Activated T-helper 1 cell treated with anti-CD3 and anti-CD28 coated beads, Interleukin-12 subunit alpha, Interleukin-12 subunit beta, Interleukin-2, Interleukin-4 antibody, amounts not matched to agents 30 ng/mL and 10 ng/mL and 1 ng/mL, durations not matched to agents 14 hours and 24 hours and 36 hours (primary cell): ENCODE measurements at regions not wholly inside any gene's neighbourhood (a gene's known extent, or its start where the extent isn't known, plus 50 kb on each side); places are given as distances from the start of the nearest gene placed in this dataset.
"Not testable (repeated sequence)": the region's sequence is repeated elsewhere in the genome, so short reads cannot be mapped to it uniquely, and the experiment has no call there.

Experiments
- DNase-seq: peaks from one replicate; pipeline ENCODE4 v3.0.0; 2021; ENCODE audit warnings: low spot score
- H3K27ac Mint-ChIP-seq: one replicate; pipeline ENCODE4 v1.8.0; 2021; ENCODE audit warnings: mild to moderate bottlenecking, mixed read lengths
- H3K27me3 Mint-ChIP-seq: one replicate; pipeline ENCODE4 v1.8.0; 2022; ENCODE audit warnings: mild to moderate bottlenecking, moderate library complexity, mixed read lengths; ENCODE audit not compliant: insufficient read depth
- H3K36me3 Mint-ChIP-seq: one replicate; pipeline ENCODE4 v1.8.0; 2021; ENCODE audit warnings: low read depth, mixed read lengths
- H3K4me1 Mint-ChIP-seq: one replicate; pipeline ENCODE4 v1.8.0; 2021; ENCODE audit warnings: low read depth, mixed read lengths
- H3K4me3 Mint-ChIP-seq: one replicate; pipeline ENCODE4 v1.8.0; 2021; ENCODE audit warnings: mild to moderate bottlenecking, moderate library complexity, mixed read lengths
- H3K9me3 Mint-ChIP-seq: one replicate; pipeline ENCODE4 v1.8.0; 2021; ENCODE audit warnings: mixed read lengths
- intact Hi-C: fragments of 100-400 bp; cut with micrococcal nuclease; formaldehyde crosslinking; loops from one replicate; pipeline ENCODE4 v1.15.1; 2024

DNA sequence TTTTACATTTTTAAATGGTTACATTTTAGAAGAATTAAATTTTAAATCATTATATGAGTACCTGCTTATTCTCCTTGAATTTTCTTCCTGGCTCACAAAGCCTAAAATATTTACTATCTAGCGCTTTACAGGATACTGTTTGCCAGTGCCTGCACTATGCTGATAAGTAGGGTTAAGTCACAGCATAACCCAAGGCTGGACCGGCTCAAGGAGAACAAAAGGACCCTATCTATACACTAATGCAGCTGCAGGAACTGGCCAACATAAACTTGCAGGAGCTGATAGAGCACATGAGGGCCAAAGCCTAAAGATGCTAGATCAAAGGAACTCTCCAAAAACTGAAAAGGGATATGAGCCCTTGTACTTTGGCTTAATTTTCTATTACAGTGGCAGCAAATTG is 1086.9 kb upstream of the TMPRSS15 start:
- H3K36me3 Mint-ChIP-seq: no peaks in the 10 kb centered on the region
- no peak for DNase-seq
- no peaks in the 10 kb centered on the region for H3K27me3 Mint-ChIP-seq
- no peak overlapping the region for H3K4me3 Mint-ChIP-seq
- no peaks in the 10 kb centered on the region for H3K4me1 Mint-ChIP-seq
- H3K27ac Mint-ChIP-seq: no peak overlapping the region
- intact Hi-C loops: no loop called here
- H3K9me3 Mint-ChIP-seq: peaks cover 14% of the 10 kb centered on the region

DNA sequence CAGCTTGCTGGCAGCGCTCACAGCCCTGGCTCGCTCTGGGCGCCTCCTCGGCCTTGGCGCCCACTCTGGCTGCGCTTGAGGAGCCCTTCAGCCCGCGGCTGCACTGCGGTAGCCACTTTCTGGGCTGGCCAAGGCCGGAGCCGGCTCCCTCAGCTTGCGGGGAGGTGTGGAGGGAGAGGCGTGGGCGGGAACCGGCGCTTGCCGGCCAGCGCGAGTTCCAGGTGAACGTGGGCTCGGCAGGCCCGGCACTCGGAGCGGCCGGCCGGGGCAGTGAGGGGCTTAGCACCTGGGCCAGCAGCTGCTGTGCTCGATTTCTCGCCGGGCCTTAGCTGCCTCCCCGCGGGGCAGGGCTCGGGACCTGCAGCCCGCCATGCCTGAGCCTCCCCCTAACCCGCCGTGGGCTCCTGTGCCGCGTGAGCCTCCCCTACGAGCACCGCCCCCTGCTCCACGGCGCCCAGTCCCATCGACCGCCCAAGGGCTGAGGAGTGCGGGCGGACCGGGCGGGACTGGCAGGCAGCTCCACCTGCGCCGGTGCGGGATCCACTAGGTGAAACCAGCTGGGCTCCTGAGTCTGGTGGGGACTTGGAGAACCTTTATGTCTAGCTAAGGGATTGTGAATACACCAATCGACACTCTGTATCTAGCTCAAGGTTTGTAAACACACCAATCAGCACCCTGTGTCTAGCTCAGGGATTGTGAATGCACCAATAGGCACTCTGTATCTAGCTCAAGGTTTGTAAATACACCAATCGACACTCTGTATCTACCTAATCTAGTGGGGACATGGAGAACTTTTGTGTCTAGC is 1090.1 kb upstream of the TMPRSS15 start:
- H3K27me3 Mint-ChIP-seq, H3K36me3 Mint-ChIP-seq, H3K9me3 Mint-ChIP-seq, H3K4me3 Mint-ChIP-seq, DNase-seq, intact Hi-C loops, H3K27ac Mint-ChIP-seq, H3K4me1 Mint-ChIP-seq: not testable (repeated sequence)

DNA sequence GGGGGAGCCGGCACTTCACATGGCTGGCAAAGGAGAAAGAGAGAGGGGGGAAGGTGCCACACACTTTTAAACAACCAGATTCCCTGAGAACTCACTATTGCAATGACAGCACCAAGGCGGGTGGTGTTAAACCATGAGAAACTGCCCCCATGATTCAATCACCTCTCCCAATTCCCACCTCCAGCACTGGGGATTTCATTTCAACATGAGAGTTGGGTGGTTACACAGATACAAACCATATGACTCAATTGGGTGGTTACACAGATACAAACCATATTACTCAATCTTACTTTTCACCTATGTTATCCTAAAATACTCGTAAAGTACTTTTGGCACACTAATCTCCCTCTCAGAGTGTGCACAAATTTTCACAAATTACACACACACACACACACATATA is 1097.5 kb upstream of the TMPRSS15 start:
- intact Hi-C loops: no loop called here
- Mint-ChIP-seq H3K27me3 (no peaks in the 10 kb centered on the region), H3K36me3 (no peaks in the 10 kb centered on the region), H3K27ac (no peak overlapping the region), H3K9me3 (peaks cover 15% of the 10 kb centered on the region), H3K4me1 (no peaks in the 10 kb centered on the region), H3K4me3 (no peak overlapping the region)
- DNase-seq: no peak

DNA sequence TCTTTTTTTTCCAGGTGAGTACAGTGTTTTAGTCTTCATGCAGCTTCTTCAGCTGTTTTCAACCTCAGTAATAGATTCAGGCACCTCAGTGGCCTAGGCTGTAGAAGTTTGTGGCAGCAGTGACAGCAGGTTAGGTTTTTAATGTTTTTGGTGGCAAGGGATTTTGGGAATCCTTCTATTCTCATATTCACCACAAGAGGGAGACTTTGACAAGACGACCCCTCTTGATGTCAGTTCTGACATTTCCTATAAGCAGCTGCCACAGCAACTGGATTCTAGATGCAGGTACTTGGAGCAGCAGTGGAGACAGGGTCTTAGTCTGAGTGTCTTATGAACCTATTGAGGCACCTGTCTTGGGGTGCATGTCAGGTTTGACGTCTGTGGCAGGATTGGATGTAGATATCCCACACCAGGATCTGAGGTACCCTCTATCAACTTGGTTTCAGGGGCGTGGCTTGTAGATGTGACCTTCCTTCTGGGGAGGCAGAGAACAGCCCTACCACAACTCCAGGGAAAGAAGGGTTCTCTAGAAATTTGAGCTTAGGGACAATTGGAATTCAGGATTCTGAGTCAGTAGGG is 1104.2 kb upstream of the TMPRSS15 start:
- Mint-ChIP-seq H3K4me3 (no peak overlapping the region), H3K9me3 (peaks cover 26% of the 10 kb centered on the region), H3K4me1 (no peaks in the 10 kb centered on the region), H3K36me3 (no peaks in the 10 kb centered on the region), H3K27me3 (no peaks in the 10 kb centered on the region), H3K27ac (no peak overlapping the region)
- no peak for DNase-seq
- intact Hi-C loops: no loop called here

DNA sequence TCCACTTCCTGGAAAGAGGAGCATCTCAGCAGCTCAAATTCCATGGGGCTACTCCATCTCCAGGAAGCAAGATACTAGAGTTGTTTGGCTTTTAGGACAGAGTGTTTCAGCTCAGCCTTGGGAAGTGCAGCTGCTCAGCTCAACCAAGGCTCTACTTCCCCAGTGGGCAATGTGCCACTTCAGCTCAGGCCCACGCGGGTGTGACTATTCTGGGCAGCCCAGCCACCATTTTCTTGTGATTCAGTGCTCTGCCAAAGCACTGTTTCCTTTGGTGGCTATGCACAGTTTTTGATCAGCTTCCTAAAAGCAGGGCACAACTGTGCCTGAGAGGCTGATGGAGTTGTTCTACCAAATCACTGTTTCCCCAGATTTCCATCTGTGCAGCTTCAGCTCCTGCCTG is 1104.9 kb upstream of the TMPRSS15 start:
- H3K4me3 Mint-ChIP-seq: no peak overlapping the region
- H3K27ac Mint-ChIP-seq: no peak overlapping the region
- H3K4me1 Mint-ChIP-seq: no peaks in the 10 kb centered on the region
- no peak for DNase-seq
- intact Hi-C loops: no loop called here
- no peaks in the 10 kb centered on the region for H3K27me3 Mint-ChIP-seq
- H3K9me3 Mint-ChIP-seq: peaks cover 25% of the 10 kb centered on the region
- H3K36me3 Mint-ChIP-seq: no peaks in the 10 kb centered on the region

DNA sequence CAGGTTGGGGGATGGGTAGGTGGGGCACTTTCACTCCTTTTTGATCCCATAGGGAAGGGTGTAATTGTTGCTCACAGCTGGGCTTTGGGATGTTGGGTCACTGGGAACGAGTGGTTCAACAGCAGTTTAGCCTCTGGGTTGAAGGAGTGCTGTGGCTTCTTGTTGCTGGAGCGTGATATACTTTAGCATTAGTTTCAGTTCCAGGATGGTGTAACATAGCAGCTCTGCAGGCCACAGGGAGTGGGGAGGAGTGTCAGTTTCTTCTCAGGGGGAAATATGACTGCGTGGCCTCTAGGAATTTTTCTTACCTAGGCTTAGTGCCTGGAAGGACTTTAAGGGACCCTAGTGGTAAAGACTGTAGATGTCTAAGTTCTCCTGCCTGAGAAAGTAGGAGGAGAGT is 1105.3 kb upstream of the TMPRSS15 start:
- intact Hi-C loops: no loop called here
- Mint-ChIP-seq H3K27me3 (no peaks in the 10 kb centered on the region), H3K4me3 (no peak overlapping the region), H3K27ac (no peak overlapping the region), H3K4me1 (no peaks in the 10 kb centered on the region), H3K9me3 (peaks cover 25% of the 10 kb centered on the region), H3K36me3 (no peaks in the 10 kb centered on the region)
- DNase-seq: no peak

DNA sequence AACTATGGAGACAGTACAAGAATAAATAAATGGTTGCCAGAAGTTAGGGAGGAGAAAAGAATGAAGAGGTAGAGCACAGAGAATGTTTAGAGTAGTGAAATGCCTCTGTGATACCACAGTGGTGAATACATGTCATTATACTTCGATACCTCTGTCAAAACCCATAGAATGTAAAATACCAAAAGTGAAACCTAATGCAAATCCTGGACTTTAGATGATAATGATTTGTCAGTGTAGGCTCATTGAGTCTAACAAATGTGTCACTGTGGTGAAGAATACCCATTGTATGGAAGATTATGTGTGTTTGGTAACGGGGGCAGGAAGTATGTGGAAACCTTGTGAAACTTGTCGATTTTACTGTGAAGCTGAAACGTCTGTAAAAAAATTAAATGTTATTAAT is 1106.5 kb upstream of the TMPRSS15 start:
- Mint-ChIP-seq H3K4me3 (no peak overlapping the region), H3K27me3 (no peaks in the 10 kb centered on the region), H3K9me3 (peaks cover 25% of the 10 kb centered on the region), H3K36me3 (no peaks in the 10 kb centered on the region), H3K4me1 (no peaks in the 10 kb centered on the region), H3K27ac (no peak overlapping the region)
- DNase-seq: no peak
- intact Hi-C loops: no loop called here

DNA sequence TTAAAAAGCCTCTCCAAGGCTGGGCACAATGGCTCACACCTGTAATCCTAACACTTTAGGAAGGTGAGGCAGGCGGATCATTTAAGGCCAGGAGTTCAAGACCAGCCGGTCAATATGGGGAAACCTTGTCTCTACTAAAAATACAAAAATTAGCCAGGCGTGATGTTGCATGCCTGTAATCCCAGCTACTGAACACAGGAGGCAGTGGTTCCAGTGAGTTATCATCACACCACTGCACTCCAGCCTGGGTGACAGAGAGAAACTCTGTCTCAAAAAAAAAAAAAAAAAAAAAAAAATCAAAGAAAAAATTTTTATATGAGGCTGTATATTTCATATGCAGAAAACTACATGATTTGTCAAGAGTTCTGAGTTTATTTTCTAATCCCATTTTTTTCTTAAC is 1107.1 kb upstream of the TMPRSS15 start:
- H3K27ac Mint-ChIP-seq: no peak overlapping the region
- H3K4me1 Mint-ChIP-seq: no peaks in the 10 kb centered on the region

DNA sequence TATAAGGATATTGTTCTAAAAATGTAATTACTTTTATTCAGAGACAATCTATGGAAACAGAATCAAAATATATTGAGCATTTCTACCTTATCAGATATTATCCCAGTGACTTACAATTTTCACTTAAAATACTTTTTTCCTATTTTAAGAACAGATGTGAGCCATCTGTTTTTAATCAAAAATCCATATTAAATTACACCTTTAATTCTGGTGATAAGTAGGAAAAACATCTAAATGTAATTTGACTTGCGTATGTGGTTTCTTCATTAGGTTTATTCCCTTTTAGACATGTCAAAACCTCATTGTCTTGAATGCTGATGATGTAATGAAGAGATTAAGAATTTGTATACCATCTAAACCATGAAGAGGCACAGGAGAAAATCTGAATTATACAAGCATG is 1118.8 kb upstream of the TMPRSS15 start:
- no peak for DNase-seq
- Mint-ChIP-seq H3K9me3 (peaks cover 34% of the 10 kb centered on the region), H3K27ac (no peak overlapping the region), H3K4me1 (no peaks in the 10 kb centered on the region), H3K4me3 (no peak overlapping the region), H3K36me3 (no peaks in the 10 kb centered on the region), H3K27me3 (no peaks in the 10 kb centered on the region)
- intact Hi-C loops: no loop called here

More for the DNA sequence above, 1107.1 kb upstream of the TMPRSS15 start:
- H3K4me3 Mint-ChIP-seq: no peak overlapping the region
- intact Hi-C loops: no loop called here
- peaks cover 28% of the 10 kb centered on the region for H3K9me3 Mint-ChIP-seq
- H3K27me3 Mint-ChIP-seq: no peaks in the 10 kb centered on the region
- no peaks in the 10 kb centered on the region for H3K36me3 Mint-ChIP-seq
- DNase-seq: no peak

DNA sequence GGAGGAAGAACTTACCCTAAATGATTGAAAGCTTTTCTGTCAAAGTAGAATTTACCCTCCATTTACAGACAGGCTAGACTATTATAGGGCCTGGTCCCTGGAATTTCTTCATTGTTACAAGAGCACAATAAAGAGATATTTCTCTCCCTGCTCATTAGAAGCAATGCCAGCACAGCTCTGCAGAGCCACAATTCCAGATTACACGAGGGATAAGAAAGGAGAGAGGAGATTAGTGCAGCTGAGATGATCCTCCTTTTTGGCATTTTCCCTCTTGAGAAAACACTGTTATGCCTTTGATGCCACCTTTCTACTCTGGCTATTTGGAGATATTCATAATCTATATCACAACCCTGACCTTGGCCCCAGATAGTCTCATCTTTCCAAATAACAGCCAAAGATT is 1119.5 kb upstream of the TMPRSS15 start:
- Mint-ChIP-seq H3K27ac (no peak overlapping the region), H3K27me3 (no peaks in the 10 kb centered on the region), H3K36me3 (no peaks in the 10 kb centered on the region), H3K4me3 (no peak overlapping the region), H3K4me1 (no peaks in the 10 kb centered on the region), H3K9me3 (peaks cover 34% of the 10 kb centered on the region)
- intact Hi-C loops: no loop called here
- DNase-seq: no peak

DNA sequence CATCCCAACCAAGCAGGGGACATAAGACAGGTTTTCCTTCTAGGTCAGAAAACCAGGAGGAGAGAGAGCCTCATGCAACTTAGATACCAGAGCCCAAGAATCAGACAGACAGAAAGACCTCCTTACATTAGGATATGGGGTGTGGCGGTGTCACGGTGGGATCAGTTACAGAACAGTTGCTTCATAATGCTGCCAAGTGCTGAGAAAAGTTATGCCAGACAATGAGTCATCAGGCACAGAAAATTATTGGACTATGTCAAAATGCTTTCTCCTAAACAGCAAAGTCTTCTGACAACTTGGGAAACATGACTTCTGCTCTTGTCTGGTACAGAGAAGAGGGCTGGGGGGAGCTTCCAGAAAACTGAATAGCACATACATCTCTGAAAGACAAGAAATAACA is 1120.2 kb upstream of the TMPRSS15 start:
- Mint-ChIP-seq H3K9me3 (peaks cover 32% of the 10 kb centered on the region), H3K36me3 (no peaks in the 10 kb centered on the region), H3K4me3 (no peak overlapping the region), H3K27ac (no peak overlapping the region), H3K27me3 (no peaks in the 10 kb centered on the region), H3K4me1 (no peaks in the 10 kb centered on the region)
- DNase-seq: no peak
- intact Hi-C loops: no loop called here

DNA sequence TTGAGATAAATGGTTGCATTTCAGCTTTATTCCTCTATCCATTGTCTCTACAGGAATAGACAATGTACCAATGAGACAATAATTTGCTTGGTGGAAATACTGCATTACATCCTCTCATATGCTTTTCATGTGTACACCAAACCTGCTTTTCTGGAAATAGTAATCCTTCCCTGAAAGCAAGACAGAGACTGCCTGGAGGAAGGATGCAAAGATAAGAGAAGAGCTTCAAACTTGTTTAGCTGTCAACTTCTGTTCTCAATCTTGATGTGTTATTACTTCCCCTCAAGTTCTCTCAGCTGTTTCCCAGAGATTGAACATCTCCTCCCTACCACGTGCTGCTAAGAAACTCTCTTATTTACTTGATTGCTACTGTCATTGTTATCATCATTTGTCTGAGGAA is 1125.4 kb upstream of the TMPRSS15 start:
- H3K27me3 Mint-ChIP-seq: no peaks in the 10 kb centered on the region
- no peak for DNase-seq
- no peaks in the 10 kb centered on the region for H3K36me3 Mint-ChIP-seq
- intact Hi-C loops: no loop called here
- no peak overlapping the region for H3K27ac Mint-ChIP-seq
- no peak overlapping the region for H3K4me3 Mint-ChIP-seq
- H3K4me1 Mint-ChIP-seq: no peaks in the 10 kb centered on the region
- peaks cover 14% of the 10 kb centered on the region for H3K9me3 Mint-ChIP-seq

DNA sequence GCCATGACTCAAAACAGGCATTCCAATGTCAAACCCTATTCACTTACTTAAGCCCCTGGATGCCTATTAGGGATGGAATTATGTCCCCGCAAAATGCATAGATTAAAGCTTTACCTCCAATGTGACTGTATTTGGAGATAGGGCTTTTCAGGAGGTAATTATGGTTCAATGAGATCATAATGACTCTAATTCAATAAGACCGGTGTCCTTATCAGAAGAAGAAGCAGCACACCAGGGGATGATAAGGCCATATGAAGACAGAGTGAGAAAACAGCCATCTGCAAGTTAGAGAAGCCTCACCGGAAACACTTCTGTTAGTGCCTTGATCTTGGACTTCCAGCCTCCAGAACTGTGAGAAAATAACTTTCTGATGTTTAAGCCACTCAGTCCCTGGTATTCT is 1131.8 kb upstream of the TMPRSS15 start:
- H3K4me3 Mint-ChIP-seq: no peak overlapping the region
- H3K4me1 Mint-ChIP-seq: no peaks in the 10 kb centered on the region
- H3K27me3 Mint-ChIP-seq: no peaks in the 10 kb centered on the region
- peaks cover 9% of the 10 kb centered on the region for H3K9me3 Mint-ChIP-seq
- intact Hi-C loops: no loop called here
- no peak for DNase-seq
- no peaks in the 10 kb centered on the region for H3K36me3 Mint-ChIP-seq
- no peak overlapping the region for H3K27ac Mint-ChIP-seq

DNA sequence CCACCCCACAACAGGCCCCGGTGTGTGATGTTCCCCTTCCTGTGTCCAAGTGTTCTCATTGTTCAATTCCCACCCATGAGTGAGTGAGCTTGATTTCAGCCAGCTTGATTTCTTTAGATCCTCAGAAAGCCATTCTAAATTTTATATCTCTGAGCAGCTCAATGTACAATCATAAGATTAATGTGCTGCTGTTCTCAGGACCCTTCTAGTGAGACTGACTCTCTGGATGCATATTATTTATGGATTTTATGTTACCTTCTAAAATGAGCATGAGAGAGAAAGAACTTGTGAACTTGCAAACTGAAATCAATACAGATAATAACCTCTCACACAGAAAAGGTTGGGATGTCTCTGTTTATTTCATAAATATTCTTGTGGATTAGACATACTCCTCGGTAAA is 1133.5 kb upstream of the TMPRSS15 start:
- no peaks in the 10 kb centered on the region for H3K4me1 Mint-ChIP-seq
- intact Hi-C loops: no loop called here
- no peaks in the 10 kb centered on the region for H3K27me3 Mint-ChIP-seq
- H3K27ac Mint-ChIP-seq: no peak overlapping the region
- H3K36me3 Mint-ChIP-seq: no peaks in the 10 kb centered on the region
- peaks cover 12% of the 10 kb centered on the region for H3K9me3 Mint-ChIP-seq
- DNase-seq: no peak
- no peak overlapping the region for H3K4me3 Mint-ChIP-seq
